Cardiac muscle cell (in vitro differentiated cells and primary cell): ENCODE measurements at regions not wholly inside any gene's neighbourhood (a gene's known extent, or its start where the extent isn't known, plus 50 kb on each side); places are given as distances from the start of the nearest gene placed in this dataset.
A peak's percentile ranks its signal among the peaks of the same experiment; 100 is the strongest.
"Not testable (repeated sequence)": the region's sequence is repeated elsewhere in the genome, so short reads cannot be mapped to it uniquely, and the experiment has no call there.

Experiments
- DNase-seq, 2 donors: peaks; one replicate each; pipeline versions ENCODE4 v3.0.0 to v3.0.0-alpha.2; 2010 to 2017; ENCODE audit warnings: low read depth in 1 of 2, low spot score in 1 of 2
- H3K27ac ChIP-seq: fragments of 200-600 bp; sonication (generic); 2 replicates; pipeline ENCODE4 v1.5.1; 2016
- H3K27me3 ChIP-seq: fragments of 200-600 bp; sonication (generic); 2 replicates; pipeline ENCODE4 v1.6.0; 2016; ENCODE audit warnings: control low read depth
- H3K36me3 ChIP-seq: fragments of 200-600 bp; sonication (generic); 2 replicates; pipeline ENCODE4 v1.5.1; 2016; ENCODE audit warnings: control low read depth
- H3K4me1 ChIP-seq: fragments of 200-600 bp; sonication (generic); 2 replicates; pipeline ENCODE4 v1.8.1; 2017; ENCODE audit warnings: low read depth, mild to moderate bottlenecking, mixed run types
- H3K4me3 ChIP-seq: fragments of 200-600 bp; sonication (generic); 2 replicates; pipeline ENCODE4 v1.5.1; 2016; ENCODE audit warnings: mild to moderate bottlenecking
- H3K9me3 ChIP-seq: fragments of 200-600 bp; sonication (generic); 2 replicates; pipeline ENCODE4 v1.5.1; 2017; ENCODE audit warnings: low read depth, mild to moderate bottlenecking, control low read depth
- CTCF ChIP-seq: IDR thresholded peaks from 2 replicates; pipeline ENCODE4 v1.5.1; 2012; ENCODE audit warnings: low read depth, mild to moderate bottlenecking, low read length

- Histone ChIP-seq H3K27me3 (no peaks in the 10 kb centered on the region), H3K27ac (no peak overlapping the region), H3K36me3 (no peaks in the 10 kb centered on the region), H3K4me1 (peaks cover 5% of the 10 kb centered on the region), H3K4me3 (no peak overlapping the region), H3K9me3 (no peaks in the 10 kb centered on the region)
- DNase-seq: no peak
- TF ChIP-seq CTCF: no peak
Measured at GRCh38 chr5:108560166-108560565, 178.3 kb upstream of the FBXL17 start.

- H3K4me3 ChIP-seq, H3K27ac ChIP-seq, H3K9me3 ChIP-seq, H3K4me1 ChIP-seq, DNase-seq, H3K36me3 ChIP-seq, H3K27me3 ChIP-seq: not testable (repeated sequence)
Measured at GRCh38 chr5:108558840-108559239, 176.9 kb upstream of the FBXL17 start.

GRCh38 chr5:108558142-108558541 lies 176.2 kb upstream of the FBXL17 start:
- H3K36me3 ChIP-seq, H3K27ac ChIP-seq, H3K27me3 ChIP-seq, H3K4me1 ChIP-seq, H3K9me3 ChIP-seq, H3K4me3 ChIP-seq, DNase-seq: not testable (repeated sequence)

- Histone ChIP-seq H3K27ac (no peak overlapping the region), H3K36me3 (no peaks in the 10 kb centered on the region), H3K4me1 (peaks cover 5% of the 10 kb centered on the region), H3K9me3 (no peaks in the 10 kb centered on the region), H3K4me3 (no peak overlapping the region), H3K27me3 (no peaks in the 10 kb centered on the region)
- DNase-seq: no peak
- no peak for TF ChIP-seq CTCF
Measured at GRCh38 chr5:108557686-108558085, 175.8 kb upstream of the FBXL17 start.

- no peak overlapping the region for H3K4me3 ChIP-seq
- DNase-seq: peak in 1 of 2 donors; percentile 26
- TF ChIP-seq CTCF: no peak
- no peaks in the 10 kb centered on the region for H3K36me3 ChIP-seq
- H3K4me1 ChIP-seq: peaks cover 5% of the 10 kb centered on the region
- H3K27ac ChIP-seq: peak overlapping the region; percentile 66
- H3K27me3 ChIP-seq: no peaks in the 10 kb centered on the region
- H3K9me3 ChIP-seq: no peaks in the 10 kb centered on the region
Measured at GRCh38 chr5:108556441-108557145, 174.7 kb upstream of the FBXL17 start.

- Histone ChIP-seq H3K4me1 (no peaks in the 10 kb centered on the region), H3K27me3 (no peaks in the 10 kb centered on the region), H3K4me3 (no peak overlapping the region), H3K27ac (no peak overlapping the region), H3K36me3 (no peaks in the 10 kb centered on the region), H3K9me3 (no peaks in the 10 kb centered on the region)
- DNase-seq: no peak
- no peak for TF ChIP-seq CTCF
Measured at GRCh38 chr5:108548684-108549596, 167.0 kb upstream of the FBXL17 start.
